Head of caudate nucleus (tissue), 42 donors: ENCODE measurements at regions not wholly inside any gene's neighbourhood (a gene's known extent, or its start where the extent isn't known, plus 50 kb on each side); places are given as distances from the start of the nearest gene placed in this dataset.
"Not testable (repeated sequence)": the region's sequence is repeated elsewhere in the genome, so short reads cannot be mapped to it uniquely, and the experiment has no call there.

Source experiments
- DNase-seq, 42 donors: peaks; one replicate each; pipeline versions ENCODE4 v3.0.0 to v3.0.0-alpha.2; 2020 to 2021; ENCODE audit warnings: mixed read lengths in 7 of 42
- intact Hi-C: fragments of 100-400 bp; cut with DNase I; formaldehyde crosslinking; loops from one replicate; pipeline ENCODE4 v1.15.0; 2022

DNA sequence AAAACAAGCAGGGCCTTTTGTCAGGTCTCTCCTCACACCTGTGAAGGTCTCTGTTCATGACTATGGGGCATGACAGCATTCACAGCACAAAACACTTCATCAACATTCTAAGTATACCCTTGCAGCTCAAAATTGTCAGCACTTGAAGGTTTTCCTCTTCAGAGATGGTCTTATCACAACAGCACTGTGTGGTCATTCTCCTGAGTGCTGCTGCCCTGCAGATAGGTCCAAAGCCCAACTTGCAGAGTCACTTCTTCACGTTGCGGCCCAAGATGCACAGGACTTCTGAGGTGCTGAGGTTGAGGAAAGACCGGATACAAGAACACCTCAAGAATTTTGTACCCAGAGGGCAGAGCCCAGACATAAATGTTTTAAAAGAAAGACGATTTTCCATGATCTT, 574.5 kb downstream of the UQCRFS1 start:
- no peak for DNase-seq
- intact Hi-C loops = no loop called here

DNA sequence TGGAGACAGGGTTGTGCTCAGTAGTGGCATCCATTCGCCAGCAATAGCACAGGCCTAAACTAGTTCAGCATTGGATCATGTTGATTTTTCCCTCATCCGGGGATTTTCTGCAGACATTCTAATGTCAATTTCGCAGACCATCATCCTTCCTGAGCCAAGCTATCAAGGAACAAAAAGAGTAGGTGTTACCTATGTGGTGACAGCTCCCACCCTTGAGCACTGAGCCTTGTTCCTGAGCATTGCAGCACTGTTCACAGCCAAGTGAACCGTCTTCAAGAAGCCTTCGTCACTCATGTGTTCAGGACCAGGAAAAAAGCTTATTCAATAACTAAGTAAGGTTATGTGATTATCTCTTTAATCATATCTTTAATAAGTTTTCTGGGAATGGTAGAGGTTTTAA, 576.2 kb downstream of the UQCRFS1 start:
- DNase-seq = peak in 29 of 42 donors; percentile 11 to 83 (median 52)
- intact Hi-C loops = no loop called here

DNA sequence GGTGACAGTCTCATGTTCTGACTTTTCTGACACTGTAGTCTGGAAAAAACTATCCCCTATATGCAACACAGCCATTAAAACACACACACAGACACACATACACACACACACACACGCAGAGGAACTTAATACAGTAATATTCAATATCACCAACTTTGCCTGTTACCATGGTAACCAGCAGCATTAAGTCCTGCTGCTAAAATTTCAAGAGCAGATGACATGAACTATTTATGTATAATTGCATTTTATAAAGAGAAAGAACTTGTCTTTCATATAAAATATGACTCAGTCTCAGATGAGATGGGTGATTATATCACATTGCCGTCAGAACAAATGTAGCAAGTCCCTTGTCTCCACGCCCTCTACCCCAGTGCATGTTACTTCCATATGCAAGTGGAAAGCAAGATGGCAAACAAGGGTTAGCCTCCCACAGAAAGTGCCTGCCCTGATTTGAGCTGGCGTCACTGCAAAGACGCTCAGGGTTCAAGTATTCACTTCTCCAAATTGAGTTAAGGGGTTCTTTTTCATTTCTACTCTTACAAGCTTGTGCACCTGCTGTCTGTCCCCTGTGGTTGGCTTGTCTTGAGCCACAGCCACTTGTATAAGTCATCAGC, 576.8 kb downstream of the UQCRFS1 start:
- peak in 33 of 42 donors; percentile 15 to 86 (median 55) for DNase-seq
- intact Hi-C loops = no loop called here

DNA sequence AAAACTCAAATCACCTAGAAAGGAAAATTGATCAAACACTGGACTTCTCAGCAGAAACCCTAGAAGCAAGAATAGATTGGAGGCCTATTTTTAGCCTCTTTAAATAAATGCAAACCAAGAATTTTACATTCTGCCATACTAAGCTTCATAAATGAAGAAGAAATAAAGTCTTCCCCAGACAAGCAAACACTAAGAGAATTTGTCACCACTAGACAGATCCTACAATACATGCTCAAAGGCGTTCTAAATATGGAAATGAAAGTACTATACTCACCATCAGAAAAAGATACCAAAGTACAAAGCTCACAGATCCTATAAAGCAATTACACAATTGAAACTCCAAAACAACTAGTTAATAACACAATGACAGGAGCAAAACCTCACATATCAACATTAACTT, 578.1 kb downstream of the UQCRFS1 start:
- intact Hi-C loops = no loop called here
- no peak for DNase-seq

DNA sequence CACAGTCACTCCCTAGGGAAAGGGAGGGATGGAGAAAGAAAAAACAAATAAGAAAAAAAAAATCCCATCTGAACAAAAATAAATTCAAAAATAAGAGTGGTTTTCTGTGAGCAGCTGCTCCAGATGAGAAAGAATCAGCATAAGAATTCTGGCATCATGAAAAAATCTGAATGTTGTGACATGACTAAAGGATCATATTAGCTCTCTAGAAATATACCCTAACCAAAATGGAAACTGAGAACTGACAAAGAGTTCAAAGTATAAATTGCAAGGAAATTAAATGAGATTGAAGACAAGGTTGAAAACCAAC, 579.0 kb downstream of the UQCRFS1 start:
- no peak for DNase-seq
- intact Hi-C loops = no loop called here

DNA sequence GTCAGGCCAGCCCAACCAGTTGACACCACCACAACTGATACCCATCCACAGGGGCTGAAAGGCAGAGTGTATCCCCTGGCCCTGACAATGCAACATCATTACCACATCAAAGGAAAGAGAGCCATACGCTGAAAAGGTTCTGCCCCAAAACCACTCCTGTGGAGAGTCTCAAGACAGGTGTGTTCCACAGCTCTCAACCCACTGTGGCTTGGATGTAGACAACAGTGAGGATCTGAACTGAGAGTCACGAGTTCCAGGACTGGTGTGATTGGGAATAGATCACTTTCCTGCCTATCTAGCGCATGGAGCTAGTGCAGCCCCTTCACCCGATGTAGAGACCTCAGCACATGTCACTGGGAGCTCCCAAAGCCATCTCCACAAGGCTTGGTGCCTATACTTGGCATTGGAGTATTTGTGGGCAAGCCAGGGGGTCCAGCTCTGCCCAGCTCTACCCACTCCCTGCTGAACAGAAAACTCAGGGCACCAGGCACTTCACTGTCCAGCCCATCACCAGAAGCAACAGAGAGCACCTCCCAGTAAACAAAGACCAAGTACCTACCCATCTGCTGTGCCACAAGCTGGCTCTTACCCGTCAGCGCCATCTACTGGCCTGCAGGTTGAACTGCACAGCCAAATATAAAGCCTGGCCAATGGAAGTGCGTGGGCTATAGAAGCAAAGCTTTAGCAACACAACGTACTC, 579.5 kb downstream of the UQCRFS1 start:
- intact Hi-C loops = no loop called here

DNA sequence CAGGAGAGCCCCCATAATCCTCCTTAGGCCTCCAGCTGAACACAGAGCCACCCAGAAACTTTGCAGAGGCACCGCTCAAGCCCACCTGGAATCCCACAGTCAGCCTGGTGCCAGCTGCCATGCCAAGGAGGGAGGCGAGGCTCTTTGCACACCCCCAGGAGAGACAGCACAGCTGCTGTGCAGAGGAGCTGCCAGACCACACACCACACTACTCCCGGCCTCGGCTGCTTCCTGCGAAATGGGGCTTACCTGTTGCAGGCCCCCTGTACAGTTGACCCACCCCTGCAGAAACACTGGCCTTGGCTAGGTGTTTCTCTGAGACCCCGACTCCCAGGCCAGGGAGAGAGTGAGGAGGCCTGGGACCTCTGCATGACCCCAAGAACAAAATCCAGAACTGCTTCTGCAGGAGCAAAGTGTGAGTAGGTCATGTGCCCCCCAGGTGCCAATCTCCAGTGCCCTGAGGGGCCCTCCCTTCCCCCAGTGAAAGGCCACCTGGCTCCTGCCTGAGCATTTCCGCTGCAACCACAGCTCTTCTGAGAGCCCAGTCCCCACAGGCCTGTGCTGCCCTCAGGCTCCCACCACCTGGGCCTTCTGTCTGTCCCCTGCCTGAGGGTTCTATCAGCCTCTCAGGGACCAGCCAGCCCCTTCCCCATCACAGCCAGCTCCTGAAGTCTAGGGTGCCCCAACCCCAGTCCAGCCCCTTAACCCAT, 580.4 kb downstream of the UQCRFS1 start:
- no peak for DNase-seq
- intact Hi-C loops = no loop called here

More for the DNA sequence above, 579.5 kb downstream of the UQCRFS1 start:
- peak in 13 of 42 donors; percentile 10 to 72 (median 40) for DNase-seq

DNA sequence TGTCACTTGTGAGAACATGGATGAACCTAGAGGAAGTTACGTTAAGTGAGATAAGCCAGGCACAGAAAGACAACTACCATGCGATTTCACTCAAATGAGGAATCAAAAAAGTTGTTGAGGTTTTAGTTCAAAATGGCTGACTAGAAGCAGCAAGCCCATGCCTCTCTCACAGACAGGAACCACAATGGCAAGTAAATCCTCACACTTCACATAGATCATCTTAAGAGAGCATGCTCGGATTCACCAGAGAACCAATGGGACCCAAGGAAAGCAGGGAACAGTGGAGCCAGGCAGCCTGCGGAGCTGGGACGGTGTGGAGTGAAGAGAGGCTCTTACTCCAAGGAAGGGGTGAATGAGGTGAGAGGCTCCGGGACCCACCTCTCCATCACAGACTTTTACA, 581.0 kb downstream of the UQCRFS1 start:
- DNase-seq = no peak

DNA sequence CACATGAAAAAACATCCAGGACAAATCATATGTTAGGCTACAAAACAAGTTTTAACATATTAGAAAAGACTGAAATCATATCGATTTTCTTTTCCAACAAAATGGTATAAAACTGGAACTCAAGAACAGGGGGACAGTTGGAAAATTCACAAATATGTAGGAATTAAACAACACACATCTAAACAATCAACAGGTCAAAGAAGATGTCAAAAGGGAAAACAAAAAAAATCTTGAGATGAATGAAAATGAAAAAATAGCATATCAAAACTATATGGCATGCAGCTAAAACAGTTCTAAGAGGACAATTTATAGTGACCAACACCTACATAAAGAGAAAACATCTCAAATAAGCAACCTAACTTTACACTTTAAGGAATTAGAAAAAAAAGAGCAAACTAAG, 585.3 kb downstream of the UQCRFS1 start:
- intact Hi-C loops = no loop called here

More for the DNA sequence above, 581.0 kb downstream of the UQCRFS1 start:
- intact Hi-C loops = no loop called here

DNA sequence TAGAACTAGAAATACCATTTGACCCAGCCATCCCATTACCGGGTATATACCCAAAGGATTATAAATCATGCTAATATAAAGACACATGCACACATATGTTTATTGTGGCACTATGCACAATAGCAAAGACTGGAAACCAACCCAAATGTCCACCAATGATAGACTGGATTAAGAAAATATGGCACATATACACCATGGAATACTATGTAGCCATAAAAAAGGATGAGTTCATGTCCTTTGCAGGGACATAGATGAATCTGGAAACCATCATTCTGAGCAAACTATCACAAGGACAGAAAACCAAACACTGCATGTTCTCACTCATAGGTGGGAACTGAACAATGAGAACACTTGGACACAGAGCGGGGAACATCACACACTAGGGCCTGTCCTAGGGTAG, 586.5 kb downstream of the UQCRFS1 start:
- DNase-seq, intact Hi-C loops: not testable (repeated sequence)

More for the DNA sequence above, 585.3 kb downstream of the UQCRFS1 start:
- DNase-seq = no peak

DNA sequence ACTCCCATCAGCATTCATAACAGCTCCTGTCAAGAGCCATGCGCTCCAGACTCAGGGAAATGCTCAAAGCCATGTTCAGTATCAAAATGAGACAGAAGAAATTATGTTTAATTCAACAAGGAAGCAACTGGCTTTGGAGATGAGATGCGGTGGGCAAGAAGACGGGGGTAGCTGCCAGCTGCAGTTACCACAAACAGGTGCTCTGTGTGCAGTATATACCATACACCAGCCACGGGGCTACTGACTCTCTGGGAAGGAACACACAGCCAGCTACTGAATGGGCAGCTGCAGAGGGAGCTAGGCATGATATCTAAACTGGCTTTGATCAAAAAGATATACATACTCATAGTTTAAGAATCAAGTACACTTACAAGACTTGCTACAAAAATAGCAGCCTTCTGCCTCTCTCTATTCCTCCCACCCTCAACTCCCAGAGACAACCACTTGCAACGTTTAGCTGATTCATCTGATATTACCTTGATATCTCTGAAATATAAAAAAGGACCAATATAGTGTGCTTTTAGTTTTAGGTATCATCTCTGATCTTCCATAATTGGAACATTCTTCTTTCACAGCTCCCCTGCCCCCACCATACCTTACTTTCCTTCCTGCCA, 593.0 kb downstream of the UQCRFS1 start:
- intact Hi-C loops = no loop called here

DNA sequence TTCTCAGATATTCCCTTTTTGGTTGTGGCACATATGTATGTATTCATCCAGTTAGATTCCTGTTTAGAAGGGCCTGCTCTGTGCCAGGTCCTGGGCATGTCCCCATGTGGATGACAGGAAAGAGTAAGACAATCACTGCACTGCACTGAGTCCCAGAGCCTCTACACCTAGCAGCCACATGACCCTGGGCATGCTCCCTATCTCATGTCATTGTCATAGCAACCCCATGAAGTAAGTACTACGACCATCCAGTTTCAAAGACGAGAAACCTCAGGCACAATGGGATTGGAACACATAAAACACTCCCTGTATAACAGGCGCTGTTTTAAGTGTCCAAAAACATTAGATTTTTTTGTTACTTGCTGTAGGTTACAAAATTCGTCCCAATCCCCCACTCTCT, 594.4 kb downstream of the UQCRFS1 start:
- intact Hi-C loops = no loop called here
- DNase-seq = no peak

More for the DNA sequence above, 593.0 kb downstream of the UQCRFS1 start:
- peak in 5 of 42 donors; percentile 17 to 56 (median 29) for DNase-seq

DNA sequence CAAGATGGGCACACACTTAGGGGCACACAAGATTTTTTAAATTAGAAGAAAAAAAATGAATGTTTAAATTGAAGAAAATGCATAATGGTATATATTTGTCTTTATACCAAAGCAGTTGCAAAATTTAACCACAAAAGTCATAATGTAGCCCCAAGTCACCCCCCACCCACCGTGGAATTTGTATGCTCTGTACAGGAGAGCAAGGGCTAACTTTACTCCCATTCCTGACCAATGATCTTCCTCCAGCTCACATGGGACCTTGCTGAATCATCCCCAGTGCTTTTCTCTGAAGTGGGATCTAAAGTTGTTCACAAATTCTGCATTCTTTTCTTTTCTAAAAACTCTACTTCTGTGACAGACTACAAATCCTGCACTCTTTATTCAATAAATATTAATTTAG, 597.0 kb downstream of the UQCRFS1 start:
- intact Hi-C loops = no loop called here
- DNase-seq = no peak

DNA sequence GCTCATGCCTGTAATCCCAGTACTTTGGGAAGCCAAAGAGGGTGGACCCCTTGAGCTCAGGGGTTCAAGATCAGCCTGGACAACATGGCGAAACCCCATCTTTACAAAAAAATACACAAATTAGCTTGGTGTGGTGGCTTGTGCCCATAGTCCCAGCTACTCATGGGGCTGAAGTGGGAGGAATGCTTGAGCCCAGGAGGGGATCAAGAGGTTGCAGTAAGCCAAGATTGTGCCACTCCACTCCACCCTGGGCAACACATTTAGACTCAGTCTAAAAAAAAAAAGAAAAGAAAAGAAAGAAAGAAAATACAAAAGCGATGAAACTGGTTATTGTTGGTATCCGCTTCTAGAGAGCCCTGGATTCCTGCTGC, 597.4 kb downstream of the UQCRFS1 start:
- intact Hi-C loops = no loop called here
- no peak for DNase-seq

DNA sequence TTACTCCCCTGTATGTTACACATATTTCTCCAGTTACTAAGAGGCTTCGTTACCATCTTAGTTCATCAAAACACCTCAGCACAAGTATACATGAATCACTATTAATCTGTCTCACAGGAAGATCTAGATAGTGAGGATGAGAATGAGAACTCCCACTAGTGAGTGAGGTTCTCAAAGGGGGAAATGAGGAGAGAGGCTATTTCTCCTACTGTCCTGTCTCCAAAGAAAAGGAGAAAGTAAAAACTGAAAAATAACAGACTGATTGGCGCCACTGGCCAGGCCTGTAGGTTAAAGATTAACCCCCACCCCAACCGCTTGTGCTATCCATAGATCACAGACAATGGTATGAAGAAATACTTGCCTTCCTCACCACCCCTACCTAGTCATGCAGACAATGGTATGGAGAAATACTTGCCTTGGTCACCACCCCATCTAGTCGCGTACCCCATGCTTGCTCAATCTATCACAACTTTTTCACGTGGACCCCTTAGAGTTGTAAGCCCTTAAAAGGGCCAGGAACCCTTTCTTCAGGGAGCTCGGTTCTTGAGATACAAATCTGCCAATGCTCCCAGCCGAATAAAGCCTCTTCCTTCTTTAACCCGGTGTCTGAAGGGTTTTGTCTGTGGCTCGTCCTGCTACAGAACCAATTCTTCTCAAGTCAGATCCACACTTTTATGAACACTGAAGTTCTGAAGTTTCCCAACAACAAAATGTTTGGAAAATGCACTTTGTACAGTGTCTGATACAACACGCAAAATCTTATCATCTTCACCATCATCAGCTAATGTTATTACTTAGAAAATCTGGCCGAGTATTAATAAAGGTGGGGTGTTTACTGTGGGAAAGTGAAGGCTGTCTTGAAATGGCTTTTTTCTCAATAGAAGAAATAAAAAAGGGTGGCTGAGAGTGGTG, 598.1 kb downstream of the UQCRFS1 start:
- intact Hi-C loops = no loop called here
- no peak for DNase-seq

DNA sequence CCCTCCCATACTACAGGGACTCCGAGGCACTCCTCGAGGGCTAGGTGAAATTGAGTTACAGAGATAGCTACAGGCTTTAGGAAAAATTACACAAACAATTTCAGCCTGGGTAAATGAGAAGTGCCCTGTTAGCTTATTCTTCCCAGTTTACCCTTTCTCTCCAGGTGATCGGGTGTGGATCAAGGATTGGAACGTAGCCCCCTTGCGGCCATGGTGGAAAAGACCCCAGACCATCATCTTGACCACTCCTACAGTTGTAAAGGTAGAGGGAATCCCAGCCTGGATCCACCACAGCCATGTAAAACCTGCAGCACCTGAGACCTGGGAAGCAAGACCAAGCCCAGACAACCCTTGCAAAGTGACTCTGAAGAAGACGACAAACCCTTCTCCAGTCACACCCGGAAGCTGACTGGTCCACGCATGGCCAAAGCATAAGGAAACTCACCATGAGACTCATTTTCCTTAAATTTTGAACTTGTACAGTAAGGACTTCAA, 600.6 kb downstream of the UQCRFS1 start:
- DNase-seq = no peak
- intact Hi-C loops = no loop called here

DNA sequence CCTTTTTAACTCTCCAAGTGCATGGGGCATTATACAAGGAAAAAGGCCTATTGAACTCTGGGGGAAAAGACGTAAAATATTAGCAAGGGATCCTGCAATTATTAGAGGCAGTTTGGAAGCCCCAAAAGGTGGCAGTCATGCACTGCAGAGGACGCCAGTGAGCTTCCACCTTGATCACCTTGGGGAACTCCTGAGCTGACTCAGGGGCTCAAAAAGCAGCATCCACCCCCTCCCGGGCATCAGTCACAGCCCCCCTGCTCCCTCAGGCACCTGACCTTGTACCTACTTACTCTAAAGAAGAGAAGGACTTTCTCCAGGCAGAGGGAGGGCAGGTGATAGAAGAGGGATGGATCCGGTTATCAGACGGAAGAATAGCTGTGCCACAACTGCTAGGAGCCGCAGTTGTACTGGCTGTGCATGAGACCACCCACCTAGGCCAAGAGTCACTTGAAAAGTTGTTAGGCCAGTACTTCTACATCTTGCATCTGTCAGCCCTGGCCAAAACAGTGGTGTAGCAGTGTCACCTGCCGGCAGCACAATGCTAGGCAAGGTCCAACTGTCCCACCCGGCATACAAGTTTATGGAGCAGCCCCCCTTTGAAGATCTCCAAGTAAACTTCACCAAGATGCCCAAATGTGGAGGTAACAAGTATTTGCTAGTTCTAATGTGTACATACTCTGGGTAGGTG, 601.6 kb downstream of the UQCRFS1 start:
- peak in 7 of 42 donors; percentile 10 to 52 (median 20) for DNase-seq
- intact Hi-C loops = not testable (repeated sequence)

DNA sequence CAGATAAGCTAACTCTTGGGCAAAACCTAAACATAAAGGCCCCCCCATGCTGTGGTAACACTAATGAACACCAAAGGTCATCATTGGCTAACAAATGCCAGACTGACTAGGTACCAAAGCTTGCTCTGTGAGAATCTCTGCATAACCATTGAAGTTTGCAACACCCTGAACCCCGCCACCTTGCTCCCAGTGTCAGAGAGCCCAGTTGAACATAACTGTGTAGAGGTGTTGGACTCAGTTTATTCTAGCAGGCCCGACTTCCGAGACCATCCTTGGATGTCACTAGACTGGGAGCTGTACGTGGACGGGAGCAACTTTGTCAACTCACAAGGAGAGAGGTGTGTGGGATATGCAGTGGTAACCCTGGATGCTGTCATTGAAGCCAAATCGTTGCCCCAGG, 602.2 kb downstream of the UQCRFS1 start:
- intact Hi-C loops = no loop called here
- DNase-seq = no peak
